Uterus (tissue), 2 donors: ENCODE measurements at regions not wholly inside any gene's neighbourhood (a gene's known extent, or its start where the extent isn't known, plus 50 kb on each side); places are given as distances from the start of the nearest gene placed in this dataset.

ENCODE experiments used
- CTCF ChIP-seq, 4 experiments: fragments of 200-600 bp in 2 of 4; fragments of 450-650 bp in 2 of 4; sonication (generic) in 2 of 4; IDR thresholded peaks; one replicate each; pipeline ENCODE4 v1.5.1; 2016 to 2019; ENCODE audit warnings: antibody characterized with exemption in 4 of 4, mild to moderate bottlenecking in 2 of 4, moderate library complexity in 1 of 4
- POLR2A ChIP-seq, 2 donors: fragments of 450-650 bp; IDR thresholded peaks; one replicate each; pipeline ENCODE4 v1.6.1; 2016; ENCODE audit warnings: antibody characterized with exemption in 2 of 2, mild to moderate bottlenecking in 1 of 2, moderate library complexity in 1 of 2

- TF ChIP-seq CTCF (IDR thresholded peaks at IDR 0.05): no peak
- no peak for TF ChIP-seq POLR2A (IDR thresholded peaks at IDR 0.05)
These were observed 284.8 kb downstream of the OTOL1 start for GRCh38 chr3:161781381-161781780.
